ENCODE measurements at regions not wholly inside any gene's neighbourhood (a gene's known extent, or its start where the extent isn't known, plus 50 kb on each side); places are given as distances from the start of the nearest gene placed in this dataset.

DNA sequence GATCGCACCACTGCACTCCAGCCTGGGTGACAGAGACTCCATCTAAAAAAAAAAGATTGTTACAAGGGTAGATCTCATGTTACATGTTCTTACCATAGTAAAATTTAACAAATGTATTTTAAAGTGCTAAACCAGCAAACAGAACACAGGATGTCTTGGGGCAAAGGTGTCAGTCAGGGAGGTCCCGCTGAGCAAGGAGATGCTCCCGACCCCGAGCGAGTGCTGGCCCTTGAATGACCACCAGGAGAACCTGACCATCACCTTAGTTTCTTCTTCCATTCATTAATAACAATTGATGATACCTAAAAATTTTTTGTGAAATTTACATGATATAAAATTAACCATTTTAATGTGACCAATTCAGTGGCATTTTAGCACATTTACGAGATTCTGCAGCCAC is 241.6 kb upstream of the GPR26 start:
- TF ChIP-seq CTCF (IDR thresholded peaks at IDR 0.05) (no peak), EP300 (IDR thresholded peaks at IDR 0.05) (no peak), POLR2A (IDR thresholded peaks at IDR 0.05) (no peak)
